BLaER1 (cell line): ENCODE measurements at regions not wholly inside any gene's neighbourhood (a gene's known extent, or its start where the extent isn't known, plus 50 kb on each side); places are given as distances from the start of the nearest gene placed in this dataset.

Experiments used
- H3K27ac ChIP-seq: shearing (Covaris generic); formaldehyde crosslinking; 2 replicates; pipeline ENCODE4 v1.8.1; 2022
- H3K27me3 ChIP-seq: shearing (Covaris generic); formaldehyde crosslinking; 2 replicates; pipeline ENCODE4 v1.8.1; 2022
- H3K36me3 ChIP-seq: shearing (Covaris generic); formaldehyde crosslinking; 2 replicates; pipeline ENCODE4 v1.8.1; 2022
- H3K4me1 ChIP-seq: shearing (Covaris generic); formaldehyde crosslinking; 2 replicates; pipeline ENCODE4 v1.8.1; 2022
- H3K4me2 ChIP-seq: shearing (Covaris generic); formaldehyde crosslinking; 2 replicates; pipeline ENCODE4 v1.8.1; 2022
- H3K4me3 ChIP-seq: shearing (Covaris generic); formaldehyde crosslinking; 2 replicates; pipeline ENCODE4 v1.8.1; 2022
- H3K9ac ChIP-seq: shearing (Covaris generic); formaldehyde crosslinking; 2 replicates; pipeline ENCODE4 v1.8.1; 2022
- H3K9me3 ChIP-seq: shearing (Covaris generic); formaldehyde crosslinking; 2 replicates; pipeline ENCODE4 v1.8.1; 2022
- H4K20me1 ChIP-seq: shearing (Covaris generic); formaldehyde crosslinking; 2 replicates; pipeline ENCODE4 v1.8.1; 2022
- Cebpa-rat ChIP-seq: shearing (Covaris generic); IDR thresholded peaks from 2 replicates; pipeline ENCODE4 v1.8.1; 2022

GRCh38 chr3:107956991-107957900 is 133.6 kb downstream of the CD47 start:
- no peak overlapping the region for H3K27ac ChIP-seq
- H3K27me3 ChIP-seq: no peaks in the 10 kb centered on the region
- no peaks in the 10 kb centered on the region for H3K36me3 ChIP-seq
- no peak overlapping the region for H3K4me3 ChIP-seq
- H4K20me1 ChIP-seq: no peaks in the 10 kb centered on the region
- H3K9me3 ChIP-seq: no peaks in the 10 kb centered on the region
- TF ChIP-seq Cebpa-rat: no peak
- H3K4me1 ChIP-seq: peaks cover 24% of the 10 kb centered on the region
- H3K9ac ChIP-seq: no peak overlapping the region
- no peak overlapping the region for H3K4me2 ChIP-seq

- H3K9me3 ChIP-seq: no peaks in the 10 kb centered on the region
- no peak overlapping the region for H3K9ac ChIP-seq
- H3K4me3 ChIP-seq: no peak overlapping the region
- H3K36me3 ChIP-seq: no peaks in the 10 kb centered on the region
- H3K27me3 ChIP-seq: no peaks in the 10 kb centered on the region
- no peak for TF ChIP-seq Cebpa-rat
- H3K4me2 ChIP-seq: peak overlapping the region; percentile 37
- H3K27ac ChIP-seq: no peak overlapping the region
- H3K4me1 ChIP-seq: peaks cover 24% of the 10 kb centered on the region
- H4K20me1 ChIP-seq: no peaks in the 10 kb centered on the region
These were observed 136.0 kb downstream of the CD47 start for GRCh38 chr3:107954845-107955244.

GRCh38 chr3:107953722-107954121 is 137.1 kb downstream of the CD47 start:
- no peaks in the 10 kb centered on the region for H3K9me3 ChIP-seq
- peak overlapping the region; percentile 67 for H3K4me2 ChIP-seq

GRCh38 chr3:107951126-107951525 is 139.7 kb downstream of the CD47 start:
- TF ChIP-seq Cebpa-rat: no peak
- H3K4me3 ChIP-seq: no peak overlapping the region
- H3K27ac ChIP-seq: no peak overlapping the region
- H3K4me2 ChIP-seq: no peak overlapping the region
- no peaks in the 10 kb centered on the region for H3K36me3 ChIP-seq
- no peaks in the 10 kb centered on the region for H4K20me1 ChIP-seq
- peaks cover 24% of the 10 kb centered on the region for H3K4me1 ChIP-seq
- H3K9me3 ChIP-seq: no peaks in the 10 kb centered on the region
- no peak overlapping the region for H3K9ac ChIP-seq
- H3K27me3 ChIP-seq: no peaks in the 10 kb centered on the region

More at GRCh38 chr3:107953722-107954121, 137.1 kb downstream of the CD47 start:
- Histone ChIP-seq H3K36me3 (no peaks in the 10 kb centered on the region), H3K9ac (no peak overlapping the region), H3K4me1 (peaks cover 24% of the 10 kb centered on the region), H3K27ac (no peak overlapping the region), H4K20me1 (no peaks in the 10 kb centered on the region), H3K4me3 (no peak overlapping the region), H3K27me3 (no peaks in the 10 kb centered on the region)
- TF ChIP-seq Cebpa-rat: no peak

- H4K20me1 ChIP-seq: no peaks in the 10 kb centered on the region
- no peaks in the 10 kb centered on the region for H3K36me3 ChIP-seq
- H3K9me3 ChIP-seq: no peaks in the 10 kb centered on the region
- H3K4me3 ChIP-seq: no peak overlapping the region
- no peak overlapping the region for H3K27ac ChIP-seq
- peaks cover 24% of the 10 kb centered on the region for H3K4me1 ChIP-seq
- TF ChIP-seq Cebpa-rat: no peak
- H3K27me3 ChIP-seq: no peaks in the 10 kb centered on the region
- no peak overlapping the region for H3K4me2 ChIP-seq
- H3K9ac ChIP-seq: no peak overlapping the region
These were observed 140.4 kb downstream of the CD47 start for GRCh38 chr3:107950417-107950816.

GRCh38 chr3:107949394-107949970 is 141.3 kb downstream of the CD47 start:
- Histone ChIP-seq H3K9ac (no peak overlapping the region), H3K4me1 (peaks cover 20% of the 10 kb centered on the region), H4K20me1 (no peaks in the 10 kb centered on the region), H3K27ac (no peak overlapping the region), H3K4me3 (no peak overlapping the region), H3K27me3 (no peaks in the 10 kb centered on the region), H3K4me2 (no peak overlapping the region), H3K36me3 (no peaks in the 10 kb centered on the region), H3K9me3 (no peaks in the 10 kb centered on the region)
- TF ChIP-seq Cebpa-rat: no peak

GRCh38 chr3:107947203-107947602 is 143.6 kb downstream of the CD47 start:
- Histone ChIP-seq H3K9me3 (no peaks in the 10 kb centered on the region), H3K27ac (no peak overlapping the region), H3K4me2 (no peak overlapping the region), H3K4me3 (no peak overlapping the region), H3K9ac (no peak overlapping the region), H3K27me3 (no peaks in the 10 kb centered on the region), H4K20me1 (no peaks in the 10 kb centered on the region), H3K4me1 (peaks cover 5% of the 10 kb centered on the region; the same call in 1 of the 2 replicates), H3K36me3 (no peaks in the 10 kb centered on the region)
- no peak for TF ChIP-seq Cebpa-rat

- no peak for TF ChIP-seq Cebpa-rat
- Histone ChIP-seq H3K9ac (no peak overlapping the region), H3K9me3 (no peaks in the 10 kb centered on the region), H3K4me2 (no peak overlapping the region), H3K27me3 (no peaks in the 10 kb centered on the region), H3K36me3 (no peaks in the 10 kb centered on the region), H4K20me1 (no peaks in the 10 kb centered on the region), H3K4me1 (peaks cover 5% of the 10 kb centered on the region; the same call in 1 of the 2 replicates), H3K4me3 (no peak overlapping the region), H3K27ac (no peak overlapping the region)
These were observed 144.1 kb downstream of the CD47 start for GRCh38 chr3:107946700-107947099.

GRCh38 chr3:107945417-107946094 is 145.3 kb downstream of the CD47 start:
- Histone ChIP-seq H3K36me3 (no peaks in the 10 kb centered on the region), H3K27me3 (no peaks in the 10 kb centered on the region), H3K4me3 (no peak overlapping the region), H3K4me2 (no peak overlapping the region), H3K9ac (no peak overlapping the region), H3K4me1 (peaks cover 5% of the 10 kb centered on the region; the same call in 1 of the 2 replicates), H3K9me3 (no peaks in the 10 kb centered on the region), H3K27ac (no peak overlapping the region), H4K20me1 (no peaks in the 10 kb centered on the region)
- TF ChIP-seq Cebpa-rat: no peak
